CD4-positive, alpha-beta T cell treated with Interleukin-4 for 1 hour (primary cell): ENCODE measurements at regions not wholly inside any gene's neighbourhood (a gene's known extent, or its start where the extent isn't known, plus 50 kb on each side); places are given as distances from the start of the nearest gene placed in this dataset.

Experiments
- DNase-seq, 2 donors: peaks; one replicate each; pipeline ENCODE4 v3.0.0-alpha.2; 2020 to 2022

GRCh38 chr11:91854780-91855179, 369.8 kb upstream of the FAT3 start:
- no peak for DNase-seq

- DNase-seq, result no peak
Measured at GRCh38 chr11:91854171-91854570, 370.4 kb upstream of the FAT3 start.

GRCh38 chr11:91851908-91852307, 372.7 kb upstream of the FAT3 start:
- no peak for DNase-seq

- no peak for DNase-seq
Measured at GRCh38 chr11:91850533-91851275, 373.9 kb upstream of the FAT3 start.

- no peak for DNase-seq
Measured at GRCh38 chr11:91850021-91850420, 374.6 kb upstream of the FAT3 start.

- DNase-seq, result no peak
Measured at GRCh38 chr11:91846649-91847048, 378.0 kb upstream of the FAT3 start.

GRCh38 chr11:91846002-91846401, 378.6 kb upstream of the FAT3 start:
- no peak for DNase-seq

GRCh38 chr11:91840640-91841240, 383.9 kb upstream of the FAT3 start:
- no peak for DNase-seq

GRCh38 chr11:91837411-91838330, 386.9 kb upstream of the FAT3 start:
- DNase-seq, result no peak

- DNase-seq, result no peak
Measured at GRCh38 chr11:91835051-91835560, 389.5 kb upstream of the FAT3 start.

- DNase-seq, result no peak
Measured at GRCh38 chr11:91828901-91829300, 395.7 kb upstream of the FAT3 start.

GRCh38 chr11:91825777-91826176, 398.8 kb upstream of the FAT3 start:
- no peak for DNase-seq

- DNase-seq, result no peak
Measured at GRCh38 chr11:91823252-91823830, 401.3 kb upstream of the FAT3 start.

- DNase-seq, result no peak
Measured at GRCh38 chr11:91822805-91823204, 401.8 kb upstream of the FAT3 start.

- DNase-seq, result no peak
Measured at GRCh38 chr11:91820709-91821108, 403.9 kb upstream of the FAT3 start.

- DNase-seq, result no peak
Measured at GRCh38 chr11:91819777-91820176, 404.8 kb upstream of the FAT3 start.

GRCh38 chr11:91819195-91819594, 405.4 kb upstream of the FAT3 start:
- no peak for DNase-seq

GRCh38 chr11:91817996-91818395, 406.6 kb upstream of the FAT3 start:
- DNase-seq, result no peak

GRCh38 chr11:91813263-91813662, 411.4 kb upstream of the FAT3 start:
- DNase-seq, result no peak

GRCh38 chr11:91810871-91811270, 413.7 kb upstream of the FAT3 start:
- no peak for DNase-seq

- DNase-seq, result no peak
Measured at GRCh38 chr11:91805293-91805692, 419.3 kb upstream of the FAT3 start.

- DNase-seq, result no peak
Measured at GRCh38 chr11:91804042-91804441, 420.6 kb upstream of the FAT3 start.

- DNase-seq, result no peak
Measured at GRCh38 chr11:91802475-91802874, 422.1 kb upstream of the FAT3 start.
